GM12892 (cell line): ENCODE measurements at regions not wholly inside any gene's neighbourhood (a gene's known extent, or its start where the extent isn't known, plus 50 kb on each side); places are given as distances from the start of the nearest gene placed in this dataset.

Source experiments
- POLR2A ChIP-seq: IDR thresholded peaks from 2 replicates; pipeline ENCODE4 v1.6.1; 2011; ENCODE audit warnings: low read depth, low read length, control low read depth
- POLR2AphosphoS5 ChIP-seq: IDR thresholded peaks from 2 replicates; pipeline ENCODE4 v1.6.1; 2011; ENCODE audit warnings: low read depth, low read length, control low read depth
- TAF1 ChIP-seq: IDR thresholded peaks from 2 replicates; pipeline ENCODE4 v1.6.1; 2011; ENCODE audit warnings: low read depth, mild to moderate bottlenecking, control low read depth, low read length, borderline replicate concordance

DNA sequence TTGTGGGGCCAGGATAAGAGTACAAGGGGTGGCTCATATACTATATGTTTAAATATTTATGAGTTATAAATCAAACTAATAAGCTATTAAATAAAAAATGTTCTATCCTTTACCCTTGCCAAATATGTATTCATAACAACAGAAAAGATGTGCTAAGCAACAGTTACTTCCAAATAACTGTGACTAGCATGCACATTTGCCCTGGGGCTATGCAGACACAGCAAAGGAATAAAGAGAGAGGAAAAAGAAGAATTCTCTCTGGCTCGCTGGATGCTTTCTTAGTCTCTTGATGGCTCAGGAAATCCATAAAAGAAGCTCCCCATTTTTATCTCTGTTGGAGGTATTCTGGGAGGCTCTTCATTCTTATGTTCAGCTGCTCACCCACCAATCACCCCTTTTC, 182.4 kb upstream of the ATP10B start:
- TF ChIP-seq POLR2A (no peak), POLR2AphosphoS5 (no peak), TAF1 (no peak)
